NCI-H2171 treated with DMSO at 0.1 percent for 48 hours (cell line): ENCODE measurements at regions not wholly inside any gene's neighbourhood (a gene's known extent, or its start where the extent isn't known, plus 50 kb on each side); places are given as distances from the start of the nearest gene placed in this dataset.
"Not testable (repeated sequence)": the region's sequence is repeated elsewhere in the genome, so short reads cannot be mapped to it uniquely, and the experiment has no call there.

ENCODE experiments used
- DNase-seq: peaks from one replicate; lab custom pipeline; 2025; lab: John Stamatoyannopoulos, UW

DNA sequence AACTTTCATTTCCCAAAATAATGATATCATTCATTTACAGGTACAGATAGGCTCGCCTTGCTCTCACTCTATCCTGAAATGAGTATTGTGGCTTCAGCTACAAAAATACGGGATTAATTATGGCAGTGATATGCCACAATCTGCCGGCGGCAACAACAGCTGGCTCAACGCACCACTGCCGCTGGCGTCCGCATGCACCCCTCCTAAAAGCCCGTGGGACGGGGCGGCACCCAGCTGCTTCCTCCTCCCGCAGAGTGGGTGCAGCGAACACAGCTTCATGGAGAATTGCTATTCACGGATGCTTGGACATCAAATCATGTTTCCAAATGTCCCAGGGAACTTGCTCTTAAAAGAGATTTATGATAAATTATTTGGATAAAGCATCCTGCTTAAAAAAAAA lies 266.8 kb downstream of the TEX29 start:
- no peak for DNase-seq

DNA sequence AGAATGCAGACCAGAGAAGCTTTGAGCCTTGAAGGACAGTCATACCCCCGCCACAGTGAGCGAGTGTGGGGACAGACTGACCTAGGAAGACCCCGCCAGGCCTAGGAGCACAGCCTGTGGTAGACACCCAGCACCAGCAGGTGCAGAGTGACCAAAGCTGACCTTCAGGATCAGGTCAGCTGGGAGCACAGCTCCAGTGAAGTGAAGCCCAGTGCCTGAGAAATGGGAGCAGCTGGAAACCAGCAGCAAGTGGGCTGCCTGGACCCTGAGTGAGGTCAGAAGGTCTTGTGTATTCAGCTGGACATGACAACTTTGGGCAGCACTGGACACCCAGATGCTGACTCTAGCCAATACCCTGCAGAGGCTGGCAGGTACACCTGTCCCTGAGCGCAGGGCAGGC lies 268.9 kb downstream of the TEX29 start:
- no peak for DNase-seq

DNA sequence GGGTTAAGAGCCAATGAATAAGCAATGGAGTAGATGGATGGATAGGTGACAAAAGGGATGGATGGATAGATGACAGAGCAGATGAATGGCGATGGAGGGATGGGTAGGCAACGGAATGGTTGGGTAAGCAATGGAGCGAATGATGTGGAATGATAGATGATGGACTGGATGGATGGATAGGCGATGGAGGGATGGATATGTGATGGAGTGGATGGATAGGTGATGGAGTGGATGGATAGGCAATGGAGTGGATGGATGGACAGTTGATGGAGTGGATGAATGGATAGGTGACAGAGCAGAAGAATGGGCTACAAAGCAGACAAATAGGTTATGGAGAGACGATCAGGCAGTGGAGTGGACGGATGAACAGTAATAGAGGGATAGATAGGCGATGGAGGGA lies 269.6 kb downstream of the TEX29 start:
- no peak for DNase-seq

- no peak for DNase-seq
Observed at GRCh38 chr13:111590796-111591195, 270.4 kb downstream of the TEX29 start.

GRCh38 chr13:111593490-111593889 lies 273.0 kb downstream of the TEX29 start:
- DNase-seq = not testable (repeated sequence)

GRCh38 chr13:111594606-111595005 lies 274.2 kb downstream of the TEX29 start:
- DNase-seq = no peak

DNA sequence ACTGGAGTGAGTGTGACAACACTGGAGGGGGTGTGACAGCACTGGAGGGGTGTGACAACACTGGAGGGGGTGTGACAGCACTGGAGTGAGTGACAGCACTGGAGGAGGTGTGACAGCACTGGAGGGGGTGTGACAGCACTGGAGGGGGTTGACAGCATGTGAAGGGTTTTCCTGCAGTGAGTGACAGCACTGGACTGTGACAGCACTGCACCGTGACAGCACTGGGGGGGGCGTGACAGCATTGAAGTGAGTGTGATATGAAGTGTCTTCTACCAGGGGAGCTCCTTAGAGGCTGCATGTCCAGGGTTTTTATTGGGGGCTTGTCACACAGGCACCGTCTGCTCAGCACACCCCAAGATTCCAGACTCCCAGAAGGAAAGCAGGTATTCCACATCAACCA lies 274.8 kb downstream of the TEX29 start:
- no peak for DNase-seq

DNA sequence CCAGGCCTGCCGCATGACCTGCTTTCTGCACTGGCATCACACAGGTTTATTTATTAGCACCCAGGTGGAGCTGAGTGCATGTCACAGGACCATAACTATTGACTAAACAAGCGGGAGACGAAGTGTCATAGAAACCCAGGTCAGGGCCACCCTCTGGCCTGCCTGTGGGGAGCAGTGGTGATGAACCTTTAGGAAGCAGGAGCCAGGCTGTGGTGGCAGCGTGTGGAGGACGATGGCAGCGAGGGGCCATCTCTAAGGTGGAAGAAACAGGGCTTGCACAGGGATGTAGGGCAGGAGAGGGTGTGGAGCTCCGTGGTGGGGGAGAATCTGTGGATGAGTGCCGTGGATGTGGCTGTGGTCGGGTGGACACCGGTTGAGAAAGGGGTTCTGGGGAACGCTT lies 275.3 kb downstream of the TEX29 start:
- DNase-seq = no peak

DNA sequence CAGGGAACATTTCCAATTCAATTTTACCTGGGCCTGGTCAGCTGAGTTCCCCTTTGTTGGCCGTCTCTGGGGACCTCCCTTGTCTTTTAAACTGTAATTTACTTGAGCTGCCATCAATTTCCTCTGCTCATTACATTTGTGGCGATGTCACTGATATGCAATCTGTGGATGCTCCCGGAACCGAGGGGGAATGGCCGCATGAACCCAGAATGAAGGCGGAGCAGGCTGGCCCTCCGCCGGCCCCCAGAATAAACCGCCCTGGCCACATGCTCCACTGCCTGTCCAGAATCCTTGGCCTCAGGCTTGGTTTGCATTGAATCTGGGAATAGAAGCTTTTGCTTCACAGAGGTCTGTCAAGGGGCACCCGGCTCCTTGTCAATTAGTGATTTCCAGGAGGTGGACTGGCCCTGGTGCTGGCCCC lies 276.8 kb downstream of the TEX29 start:
- no peak for DNase-seq

- DNase-seq = no peak
Observed at GRCh38 chr13:111597618-111598017, 277.2 kb downstream of the TEX29 start.

- DNase-seq = no peak
Observed at GRCh38 chr13:111598747-111599146, 278.3 kb downstream of the TEX29 start.

DNA sequence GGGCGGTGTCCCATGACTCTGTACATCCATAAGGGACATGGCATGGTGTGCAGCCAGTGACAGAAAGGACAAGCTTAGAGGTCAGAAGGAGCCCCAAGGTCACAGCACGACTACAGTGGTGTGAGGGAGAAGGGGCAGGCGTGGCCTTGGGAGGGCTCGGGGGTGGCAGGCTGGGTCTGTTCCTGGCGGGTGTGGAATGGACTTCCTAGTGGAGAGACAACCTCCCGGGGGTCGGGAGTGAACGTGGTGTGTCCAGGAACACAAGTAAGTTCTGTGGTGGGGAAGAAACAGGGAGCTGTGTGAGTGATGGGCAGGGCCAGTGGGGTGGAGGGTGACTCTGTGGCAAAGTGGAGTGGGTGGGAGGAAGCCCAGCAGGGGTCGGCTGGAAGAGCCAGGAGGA lies 279.3 kb downstream of the TEX29 start:
- DNase-seq = no peak

DNA sequence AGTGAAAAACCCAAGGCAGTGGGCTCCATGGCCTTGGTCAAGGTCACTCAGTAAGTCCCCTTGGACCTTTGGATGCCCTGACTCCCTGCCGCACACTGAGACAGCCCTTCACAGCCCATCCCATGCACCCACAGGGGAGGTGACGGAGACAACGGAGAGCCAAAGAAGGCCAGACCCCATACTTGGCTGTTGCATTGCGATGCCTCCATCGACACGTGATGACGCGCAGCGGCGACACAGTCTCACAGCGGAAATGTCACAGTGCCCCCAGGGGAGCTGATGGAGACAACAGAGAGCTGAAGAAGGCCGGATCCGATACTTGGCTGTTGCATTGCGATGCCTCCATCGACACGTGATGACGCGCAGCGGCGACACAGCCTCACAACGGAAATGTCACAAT lies 282.4 kb downstream of the TEX29 start:
- DNase-seq = no peak

- DNase-seq = no peak
Observed at GRCh38 chr13:111604097-111604496, 283.7 kb downstream of the TEX29 start.

DNA sequence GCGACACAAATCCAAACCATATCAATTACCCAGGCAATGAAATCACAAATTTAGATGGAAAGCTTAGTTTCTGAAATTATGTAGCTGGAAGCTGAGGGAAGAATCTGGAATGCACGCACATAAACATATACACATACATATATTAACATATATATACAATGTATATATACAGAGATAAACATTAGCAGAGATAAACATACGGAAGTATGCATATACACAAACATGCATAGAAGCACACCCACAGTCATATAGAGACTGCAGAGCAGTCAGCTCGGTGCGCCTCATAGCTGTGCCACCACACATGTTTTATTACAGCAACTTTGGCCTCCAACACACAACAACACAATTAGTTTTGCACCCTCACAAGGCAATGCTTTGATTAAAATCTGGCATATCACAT lies 288.1 kb downstream of the TEX29 start:
- DNase-seq = no peak

- no peak for DNase-seq
Observed at GRCh38 chr13:111609631-111610030, 289.2 kb downstream of the TEX29 start.

GRCh38 chr13:111610081-111610480 lies 289.6 kb downstream of the TEX29 start:
- no peak for DNase-seq

GRCh38 chr13:111610879-111611278 lies 290.4 kb downstream of the TEX29 start:
- no peak for DNase-seq

DNA sequence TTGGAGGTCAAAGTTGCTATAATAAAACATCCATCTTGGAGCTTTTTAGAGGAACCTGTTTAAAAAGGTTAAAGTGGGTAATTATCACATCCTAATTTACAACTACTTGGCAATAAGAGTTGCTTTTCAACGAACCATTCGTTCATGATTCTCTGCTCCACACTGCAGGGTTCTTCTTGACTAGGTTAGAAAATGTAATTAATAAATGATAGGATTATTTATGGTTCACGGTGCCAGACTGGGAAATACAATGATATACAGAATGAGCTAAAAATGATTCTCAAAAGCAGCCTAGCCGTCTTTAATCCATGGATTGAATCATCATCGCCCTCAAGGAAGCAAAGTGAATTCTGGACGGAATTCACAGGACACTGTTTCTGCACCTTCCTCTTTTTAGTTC lies 291.2 kb downstream of the TEX29 start:
- DNase-seq = no peak

DNA sequence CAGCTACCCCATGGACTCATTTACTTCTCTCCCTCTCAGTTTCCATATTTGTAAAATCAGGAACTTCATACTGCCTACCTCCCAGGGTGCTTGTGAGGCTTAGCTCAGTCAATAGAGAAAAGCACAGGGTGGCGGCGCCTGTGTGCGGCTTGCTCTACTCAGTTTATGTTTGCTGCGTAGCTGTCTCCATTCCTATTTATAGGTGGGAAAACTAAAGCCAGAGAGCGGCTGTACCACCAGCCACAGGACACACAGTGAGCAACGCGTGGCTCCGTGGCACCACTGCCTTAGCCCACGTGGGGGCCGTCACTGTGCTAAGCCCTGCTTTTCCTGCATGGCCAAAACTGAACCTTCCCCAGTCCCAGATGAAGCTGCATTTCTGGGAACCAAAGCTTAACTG lies 292.4 kb downstream of the TEX29 start:
- DNase-seq = no peak

DNA sequence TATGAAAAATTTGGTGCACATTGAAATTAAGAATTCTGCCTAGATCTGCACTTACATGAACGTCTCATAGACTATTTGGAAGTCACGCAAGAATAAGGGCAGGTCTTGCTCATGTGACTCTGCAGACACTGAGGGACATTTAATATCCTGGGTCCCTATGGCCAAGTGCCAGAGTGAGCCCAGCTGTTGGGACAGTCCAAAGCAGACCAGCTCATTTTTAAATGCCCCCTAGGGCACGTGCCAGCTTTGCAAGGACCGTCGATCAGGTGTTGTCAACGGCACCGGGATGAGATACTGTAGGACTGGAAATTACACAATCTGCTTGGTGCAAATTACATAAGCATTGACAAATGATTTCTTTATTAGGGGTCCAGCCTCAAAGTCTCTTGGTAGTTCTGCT lies 293.6 kb downstream of the TEX29 start:
- no peak for DNase-seq

- no peak for DNase-seq
Observed at GRCh38 chr13:111614613-111615012, 294.2 kb downstream of the TEX29 start.

DNA sequence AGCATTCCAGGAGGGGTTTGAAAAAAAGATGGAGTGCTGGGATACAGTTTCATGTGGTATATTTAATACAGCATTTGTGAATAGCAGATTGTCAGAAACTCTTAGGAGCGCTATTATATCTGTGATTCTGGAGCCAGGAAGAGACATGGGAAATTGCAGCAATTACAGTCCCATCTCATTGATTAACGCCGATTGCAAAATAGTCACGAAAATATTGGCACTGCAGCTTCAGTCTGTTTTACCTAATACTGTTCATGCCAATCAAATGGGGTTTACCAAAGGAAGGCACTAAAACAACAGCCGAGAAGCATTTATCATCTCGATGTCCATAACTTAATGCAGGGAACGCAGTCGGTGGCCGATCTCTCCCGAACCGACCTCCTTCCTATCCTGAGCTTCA lies 295.8 kb downstream of the TEX29 start:
- DNase-seq = no peak

GRCh38 chr13:111620166-111620565 lies 299.7 kb downstream of the TEX29 start:
- DNase-seq = no peak

DNA sequence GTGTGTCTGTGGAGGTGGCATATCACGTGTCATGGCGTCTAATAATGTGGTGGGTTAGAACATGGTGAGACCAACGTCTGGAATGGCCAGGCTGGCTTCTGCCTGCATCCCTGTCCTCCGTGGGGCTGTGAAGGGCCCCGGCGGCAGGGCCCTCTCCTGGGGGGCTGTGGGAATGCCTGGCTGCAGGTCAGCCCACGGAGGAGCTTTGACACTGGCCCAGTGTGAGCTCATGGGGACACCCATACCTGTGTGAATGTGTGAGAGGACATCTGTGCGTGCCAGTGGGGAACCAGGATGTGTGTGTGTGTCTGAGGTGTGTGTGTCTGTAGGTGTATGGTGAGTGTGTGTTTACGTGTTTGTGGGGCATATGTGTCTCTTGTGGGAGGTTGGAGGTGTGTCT lies 300.1 kb downstream of the TEX29 start:
- no peak for DNase-seq
